Erythroblast (primary cell): ENCODE measurements at regions not wholly inside any gene's neighbourhood (a gene's known extent, or its start where the extent isn't known, plus 50 kb on each side); places are given as distances from the start of the nearest gene placed in this dataset.

Source experiments
- GATA1 ChIP-seq: IDR thresholded peaks from 2 replicates; pipeline ENCODE4 v1.6.1; 2011; ENCODE audit warnings: low read depth, mild to moderate bottlenecking, control low read depth, low read length, moderate library complexity
- POLR2A ChIP-seq: IDR thresholded peaks from 2 replicates; pipeline ENCODE4 v1.6.1; 2011; ENCODE audit warnings: mild to moderate bottlenecking, low read length

DNA sequence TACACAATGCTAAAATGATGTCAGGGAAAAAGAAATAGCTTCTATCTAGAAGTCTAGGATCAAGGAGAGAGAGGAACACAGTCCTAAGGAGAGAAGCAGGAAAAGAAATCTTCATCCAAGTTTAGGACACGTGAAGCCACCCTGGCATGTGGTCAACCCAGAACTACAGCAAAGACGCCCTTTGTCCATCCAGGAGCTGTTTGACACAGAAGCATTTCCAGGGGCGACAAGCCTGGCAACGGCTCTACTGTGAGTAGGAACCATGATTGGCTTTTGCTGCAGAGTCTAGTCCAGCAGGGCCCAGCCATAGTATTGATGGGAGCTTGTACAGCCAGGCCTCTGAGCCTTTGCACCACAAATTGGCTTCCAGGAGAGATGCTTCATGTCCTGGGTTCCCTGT lies 185.4 kb upstream of the RPL38 start:
- TF ChIP-seq POLR2A (no peak), GATA1 (no peak)
